Neural cell (in vitro differentiated cells): ENCODE measurements at regions not wholly inside any gene's neighbourhood (a gene's known extent, or its start where the extent isn't known, plus 50 kb on each side); places are given as distances from the start of the nearest gene placed in this dataset.
A peak's percentile ranks its signal among the peaks of the same experiment; 100 is the strongest.

Experiments
- H2AFZ ChIP-seq: fragments of 200-600, 300-800 bp; sonication (generic), shearing (Covaris generic); 2 replicates; pipeline ENCODE4 v1.6.0; 2014; ENCODE audit warnings: low read depth, mild to moderate bottlenecking, antibody characterized with exemption, low read length, moderate library complexity
- H3F3A ChIP-seq: fragments of 200-600 bp; shearing (Covaris generic); 2 replicates; pipeline ENCODE4 v1.6.1; 2016; ENCODE audit warnings: mild to moderate bottlenecking, moderate library complexity, mixed read lengths, antibody characterized with exemption, low read length; ENCODE audit not compliant: insufficient read depth, poor library complexity, severe bottlenecking
- H3K27ac ChIP-seq: fragments of 200-600, 300-800 bp; sonication (generic), shearing (Covaris generic); 2 replicates; pipeline ENCODE4 v1.5.1; 2014; ENCODE audit warnings: mild to moderate bottlenecking, low read length, moderate library complexity
- H3K27me3 ChIP-seq: fragments of 300-800, 200-600 bp; sonication (generic), shearing (Covaris generic); 2 replicates; pipeline ENCODE4 v1.6.0; 2014; ENCODE audit warnings: mild to moderate bottlenecking, low read depth, low read length, moderate library complexity; ENCODE audit not compliant: insufficient read depth
- H3K36me3 ChIP-seq: fragments of 300-800, 200-600 bp; sonication (generic), shearing (Covaris generic); 2 replicates; pipeline ENCODE4 v1.5.1; 2014; ENCODE audit warnings: mild to moderate bottlenecking, antibody characterized with exemption, low read length, moderate library complexity; ENCODE audit not compliant: insufficient read depth
- H3K4me2 ChIP-seq: fragments of 300-800, 200-600 bp; sonication (generic), shearing (Covaris generic); 2 replicates; pipeline ENCODE4 v1.6.0; 2014; ENCODE audit warnings: mild to moderate bottlenecking, low read length
- H3K4me3 ChIP-seq: fragments of 300-800, 200-600 bp; sonication (generic), shearing (Covaris generic); 2 replicates; pipeline ENCODE4 v1.5.1; 2014; ENCODE audit warnings: mild to moderate bottlenecking, low read length, moderate library complexity
- H3K79me2 ChIP-seq: fragments of 200-600 bp; shearing (Covaris generic); replicated peaks from 2 replicates; pipeline ENCODE4 v1.6.0; 2014; ENCODE audit warnings: mild to moderate bottlenecking, low read length, moderate library complexity; ENCODE audit not compliant: insufficient read depth
- H3K9ac ChIP-seq: fragments of 300-800, 200-600 bp; sonication (generic), shearing (Covaris generic); 2 replicates; pipeline ENCODE4 v1.6.1; 2016; ENCODE audit warnings: mild to moderate bottlenecking, low read length, mixed read lengths
- H3K9me2 ChIP-seq: fragments of 200-600 bp; shearing (Covaris generic); 2 replicates; pipeline ENCODE4 v1.6.1; 2016; ENCODE audit warnings: mild to moderate bottlenecking, low read length, mixed read lengths; ENCODE audit not compliant: insufficient read depth
- H3K9me3 ChIP-seq: fragments of 200-600, 300-800 bp; sonication (generic), shearing (Covaris generic); 2 replicates; pipeline ENCODE4 v1.6.1; 2016; ENCODE audit warnings: mild to moderate bottlenecking, mixed run types, low read length, moderate library complexity, mixed read lengths
- H4K20me1 ChIP-seq: fragments of 200-600 bp; shearing (Covaris generic); 2 replicates; pipeline ENCODE4 v1.6.1; 2016; ENCODE audit warnings: mild to moderate bottlenecking, mixed run types; ENCODE audit not compliant: insufficient read depth
- CTCF ChIP-seq: fragments of 450-650 bp; IDR thresholded peaks from 2 replicates; pipeline ENCODE4 v1.5.1; 2014; ENCODE audit warnings: antibody characterized with exemption, mild to moderate bottlenecking, moderate library complexity; ENCODE audit not compliant: poor library complexity, severe bottlenecking
- EP300 ChIP-seq: fragments of 450-650 bp; conservative IDR thresholded peaks from 2 replicates; pipeline ENCODE4 v1.6.1; 2014; ENCODE audit warnings: antibody characterized with exemption, mild to moderate bottlenecking, moderate library complexity; ENCODE audit not compliant: poor library complexity, severe bottlenecking
- EZH2 ChIP-seq: fragments of 200-600, 300-800 bp; shearing (Covaris generic), sonication (generic); IDR thresholded peaks from 2 replicates; pipeline ENCODE4 v1.6.1; 2014; ENCODE audit warnings: antibody characterized with exemption, low read length, borderline replicate concordance, mild to moderate bottlenecking; ENCODE audit not compliant: insufficient read depth, poor library complexity, severe bottlenecking
- MXI1 ChIP-seq: fragments of 450-650 bp; conservative IDR thresholded peaks from 2 replicates; pipeline ENCODE4 v1.6.1; 2014; ENCODE audit warnings: antibody characterized with exemption, mild to moderate bottlenecking; ENCODE audit not compliant: poor library complexity, severe bottlenecking
- POLR2AphosphoS5 ChIP-seq: IDR thresholded peaks from 2 replicates; pipeline ENCODE4 v1.6.1; 2012
- RAD21 ChIP-seq: fragments of 450-650 bp; conservative IDR thresholded peaks from 2 replicates; pipeline ENCODE4 v1.6.1; 2014; ENCODE audit warnings: antibody characterized with exemption, mild to moderate bottlenecking, moderate library complexity
- REST ChIP-seq: IDR thresholded peaks from 2 replicates; pipeline ENCODE4 v1.6.1; 2012; ENCODE audit warnings: borderline replicate concordance
- SMC3 ChIP-seq: fragments of 450-650 bp; conservative IDR thresholded peaks from 2 replicates; pipeline ENCODE4 v1.6.1; 2014; ENCODE audit warnings: antibody characterized with exemption, mild to moderate bottlenecking, moderate library complexity; ENCODE audit not compliant: poor library complexity
- TAF1 ChIP-seq: IDR thresholded peaks from 2 replicates; pipeline ENCODE4 v1.6.1; 2012; ENCODE audit warnings: low read depth

GRCh38 chr4:27701606-27702005 is 841.0 kb downstream of the STIM2 start:
- Histone ChIP-seq H3K4me3 (no peak overlapping the region), H3F3A (no peaks in the 10 kb centered on the region), H2AFZ (no peak overlapping the region), H3K79me2 (no peaks in the 10 kb centered on the region), H3K27ac (no peak overlapping the region), H3K9me3 (no peaks in the 10 kb centered on the region), H4K20me1 (no peaks in the 10 kb centered on the region), H3K9me2 (no peaks in the 10 kb centered on the region), H3K27me3 (no peaks in the 10 kb centered on the region), H3K4me2 (no peak overlapping the region), H3K36me3 (no peaks in the 10 kb centered on the region), H3K9ac (no peak overlapping the region)
- TF ChIP-seq POLR2AphosphoS5 (no peak), CTCF (no peak), SMC3 (no peak), EZH2 (no peak), EP300 (no peak), TAF1 (no peak), RAD21 (no peak), MXI1 (no peak), REST (no peak)

GRCh38 chr4:27702730-27703431 is 842.2 kb downstream of the STIM2 start:
- Histone ChIP-seq H3K79me2 (no peaks in the 10 kb centered on the region), H3K9me3 (no peaks in the 10 kb centered on the region), H3K4me3 (no peak overlapping the region), H3K9me2 (no peaks in the 10 kb centered on the region), H3K27me3 (no peaks in the 10 kb centered on the region), H3K36me3 (no peaks in the 10 kb centered on the region), H2AFZ (no peak overlapping the region), H3K27ac (no peak overlapping the region), H3K9ac (no peak overlapping the region), H3F3A (no peaks in the 10 kb centered on the region), H4K20me1 (no peaks in the 10 kb centered on the region), H3K4me2 (no peak overlapping the region)
- TF ChIP-seq CTCF = peak; percentile 42
- no peak for TF ChIP-seq EZH2
- TF ChIP-seq SMC3 = peak; percentile 35
- TF ChIP-seq RAD21 = peak; percentile 52
